Kidney (tissue), 13 donors: ENCODE measurements at regions not wholly inside any gene's neighbourhood (a gene's known extent, or its start where the extent isn't known, plus 50 kb on each side); places are given as distances from the start of the nearest gene placed in this dataset.

ENCODE experiments used
- DNase-seq, 5 donors: peaks; one replicate each; pipeline ENCODE4 v3.0.0-alpha.2; 2013 to 2020
- FAIRE-seq: peaks from 2 replicates; lab custom pipeline; 2012; peaks lifted over from hg19 to GRCh38; lab: Jason Lieb, UNC
- H3K27ac ChIP-seq, 2 donors: one replicate each; pipeline ENCODE4 v1.7.0; 2013; ENCODE audit warnings: low read depth in 2 of 2, low read length in 2 of 2, inconsistent platforms in 1 of 2
- H3K27me3 ChIP-seq: one replicate; pipeline ENCODE4 v1.7.1; 2013; ENCODE audit warnings: low read length, inconsistent platforms; ENCODE audit not compliant: control insufficient read depth, insufficient read depth
- H3K36me3 ChIP-seq, 3 donors: one replicate each; pipeline versions ENCODE4 v1.7.0 to v1.7.1; 2013; ENCODE audit warnings: low read length in 3 of 3, control low read depth in 1 of 3, inconsistent platforms in 1 of 3; ENCODE audit not compliant: insufficient read depth in 3 of 3, control insufficient read depth in 2 of 3
- H3K4me1 ChIP-seq, 3 donors: one replicate each; pipeline versions ENCODE4 v1.7.0 to v1.7.1; 2013; ENCODE audit warnings: low read length in 3 of 3, inconsistent platforms in 1 of 3, low read depth in 1 of 3; ENCODE audit not compliant: control insufficient read depth in 2 of 3, insufficient read depth in 2 of 3
- H3K4me3 ChIP-seq, 3 donors: one replicate each; pipeline versions ENCODE4 v1.7.0 to v1.8.1; 2013; ENCODE audit warnings: low read length in 3 of 3, control low read depth in 1 of 3, inconsistent platforms in 1 of 3
- H3K9ac ChIP-seq, 3 donors: one replicate each; pipeline versions ENCODE4 v1.7.0 to v1.7.1; 2013; ENCODE audit warnings: low read length in 3 of 3, control low read depth in 1 of 3, inconsistent platforms in 1 of 3
- H3K9me3 ChIP-seq, 3 donors: one replicate each; pipeline versions ENCODE4 v1.7.0 to v1.7.1; 2013; ENCODE audit warnings: low read length in 3 of 3, control low read depth in 1 of 3, inconsistent platforms in 1 of 3; ENCODE audit not compliant: control insufficient read depth in 2 of 3, insufficient read depth in 1 of 3
- intact Hi-C: fragments of 100-400 bp; cut with DNase I; formaldehyde crosslinking; loops from one replicate; pipeline ENCODE4 v1.11.1; 2022
- TF ChIP-seq, protein P1 (sequence below): IDR thresholded peaks from 3 replicates; pipeline ENCODE4 v1.5.1; 2012; ENCODE audit warnings: mild to moderate bottlenecking, moderate library complexity, borderline replicate concordance; ENCODE audit not compliant: insufficient read depth; ENCODE audit errors: extremely low read depth
- donor health status: control.
- donor health status: control.
- donor health status: control.
- donor health status: control.
- donor health status: control.
- donor health status: DM: yes; HTN: yes; CAD: no.
- donor health status: Normal renal cell carcinoma (clear cell type).

- TF ChIP-seq, protein P1, sequence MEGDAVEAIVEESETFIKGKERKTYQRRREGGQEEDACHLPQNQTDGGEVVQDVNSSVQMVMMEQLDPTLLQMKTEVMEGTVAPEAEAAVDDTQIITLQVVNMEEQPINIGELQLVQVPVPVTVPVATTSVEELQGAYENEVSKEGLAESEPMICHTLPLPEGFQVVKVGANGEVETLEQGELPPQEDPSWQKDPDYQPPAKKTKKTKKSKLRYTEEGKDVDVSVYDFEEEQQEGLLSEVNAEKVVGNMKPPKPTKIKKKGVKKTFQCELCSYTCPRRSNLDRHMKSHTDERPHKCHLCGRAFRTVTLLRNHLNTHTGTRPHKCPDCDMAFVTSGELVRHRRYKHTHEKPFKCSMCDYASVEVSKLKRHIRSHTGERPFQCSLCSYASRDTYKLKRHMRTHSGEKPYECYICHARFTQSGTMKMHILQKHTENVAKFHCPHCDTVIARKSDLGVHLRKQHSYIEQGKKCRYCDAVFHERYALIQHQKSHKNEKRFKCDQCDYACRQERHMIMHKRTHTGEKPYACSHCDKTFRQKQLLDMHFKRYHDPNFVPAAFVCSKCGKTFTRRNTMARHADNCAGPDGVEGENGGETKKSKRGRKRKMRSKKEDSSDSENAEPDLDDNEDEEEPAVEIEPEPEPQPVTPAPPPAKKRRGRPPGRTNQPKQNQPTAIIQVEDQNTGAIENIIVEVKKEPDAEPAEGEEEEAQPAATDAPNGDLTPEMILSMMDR, result no peak
- intact Hi-C loops, result no loop called here
- H3K4me1 ChIP-seq, result no peaks in the 10 kb centered on the region
- H3K9me3 ChIP-seq, result no peaks in the 10 kb centered on the region
- DNase-seq (no peak), FAIRE-seq (no peak)
- no peaks in the 10 kb centered on the region for H3K36me3 ChIP-seq
- H3K27me3 ChIP-seq, result no peaks in the 10 kb centered on the region
- H3K27ac ChIP-seq, result no peak overlapping the region
- no peak overlapping the region for H3K4me3 ChIP-seq
- no peak overlapping the region for H3K9ac ChIP-seq
Observed at GRCh38 chr2:217570394-217570793, 432.4 kb downstream of the TNS1 start.

GRCh38 chr2:217568289-217568971 is 434.4 kb downstream of the TNS1 start:
- TF ChIP-seq, protein P1, result no peak
- H3K4me3 ChIP-seq, result no peak overlapping the region
- no peaks in the 10 kb centered on the region for H3K36me3 ChIP-seq
- H3K9me3 ChIP-seq, result no peaks in the 10 kb centered on the region
- no peak overlapping the region for H3K27ac ChIP-seq
- no peak overlapping the region for H3K9ac ChIP-seq
- no peaks in the 10 kb centered on the region for H3K4me1 ChIP-seq
- peak in 4 of 5 donors; percentile 37 to 81 (median 52) for DNase-seq
- FAIRE-seq, result no peak
- intact Hi-C loops, result no loop called here
- no peaks in the 10 kb centered on the region for H3K27me3 ChIP-seq

- intact Hi-C loops, result no loop called here
- no peaks in the 10 kb centered on the region for H3K36me3 ChIP-seq
- no peak overlapping the region for H3K4me3 ChIP-seq
- no peaks in the 10 kb centered on the region for H3K4me1 ChIP-seq
- H3K27me3 ChIP-seq, result no peaks in the 10 kb centered on the region
- TF ChIP-seq, protein P1, result no peak
- DNase-seq (no peak), FAIRE-seq (no peak)
- no peak overlapping the region for H3K27ac ChIP-seq
- peaks cover 0 to 7% (median 0%) of the 10 kb centered on the region in 3 donors for H3K9me3 ChIP-seq
- H3K9ac ChIP-seq, result no peak overlapping the region
Observed at GRCh38 chr2:217563565-217563964, 439.2 kb downstream of the TNS1 start.
